RWPE2 (cell line): ENCODE measurements at regions not wholly inside any gene's neighbourhood (a gene's known extent, or its start where the extent isn't known, plus 50 kb on each side); places are given as distances from the start of the nearest gene placed in this dataset.

Experiments used
- ATAC-seq: fragments of 200-7000 bp; cut with Tn5 transposase; 3 replicates; pipeline ENCODE4 v1.9.1; 2021; ENCODE audit warnings: low read depth
- DNase-seq: peaks from one replicate; pipeline ENCODE4 v3.0.0-alpha.2; 2020; ENCODE audit warnings: low spot score
- H3K27ac ChIP-seq: fragments of 450-650 bp; 2 replicates; pipeline ENCODE4 v1.5.1; 2017; ENCODE audit warnings: mild to moderate bottlenecking; ENCODE audit not compliant: poor library complexity, severe bottlenecking
- H3K27me3 ChIP-seq: fragments of 250-450 bp; sonication (Bioruptor Pico); 2 replicates; pipeline ENCODE4 v1.5.1; 2021; ENCODE audit warnings: mild to moderate bottlenecking, moderate library complexity; ENCODE audit not compliant: insufficient read depth, poor library complexity, severe bottlenecking
- H3K36me3 ChIP-seq: fragments of 250-450 bp; sonication (Bioruptor Pico); 2 replicates; pipeline ENCODE4 v1.5.1; 2020; ENCODE audit warnings: low read depth, mild to moderate bottlenecking, moderate library complexity
- H3K4me1 ChIP-seq: fragments of 250-450 bp; sonication (Bioruptor Pico); 2 replicates; pipeline ENCODE4 v1.5.1; 2021; ENCODE audit warnings: mild to moderate bottlenecking, moderate library complexity; ENCODE audit not compliant: insufficient read depth, poor library complexity, severe bottlenecking
- H3K4me3 ChIP-seq: fragments of 250-450 bp; sonication (Bioruptor Pico); 2 replicates; pipeline ENCODE4 v1.5.1; 2021; ENCODE audit warnings: mild to moderate bottlenecking, moderate library complexity; ENCODE audit not compliant: severe bottlenecking
- H3K9me3 ChIP-seq: fragments of 250-450 bp; sonication (Bioruptor Pico); 2 replicates; pipeline ENCODE4 v1.5.1; 2021; ENCODE audit warnings: mild to moderate bottlenecking, moderate library complexity; ENCODE audit not compliant: severe bottlenecking
- TF ChIP-seq, protein P1 (sequence below): fragments of 450-650 bp; IDR thresholded peaks from one replicate; pipeline ENCODE4 v1.5.1; 2017; ENCODE audit warnings: mild to moderate bottlenecking, moderate library complexity; ENCODE audit not compliant: poor library complexity, severe bottlenecking

DNA sequence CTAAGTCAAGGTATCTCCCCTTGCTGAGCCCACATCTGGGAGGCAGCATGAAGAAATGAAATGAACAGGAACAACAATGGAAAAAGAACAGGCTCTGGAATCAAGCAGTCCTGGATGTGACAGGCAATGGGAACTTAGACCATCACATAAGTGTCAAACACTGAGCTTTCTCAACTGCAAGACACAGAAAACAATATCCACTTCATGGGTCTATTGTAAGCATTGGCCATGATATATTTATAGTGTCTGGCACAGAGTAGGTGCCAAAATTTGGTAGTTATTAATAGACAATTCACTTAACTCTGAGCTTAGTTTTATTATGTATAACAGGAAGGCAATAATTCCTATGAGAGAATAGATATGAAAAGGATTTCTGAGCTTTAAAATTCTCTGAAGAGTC, 64.1 kb upstream of the ATP1B1 start:
- Histone ChIP-seq H3K9me3 (no peaks in the 10 kb centered on the region), H3K4me1 (no peaks in the 10 kb centered on the region), H3K27me3 (no peaks in the 10 kb centered on the region), H3K27ac (no peak overlapping the region), H3K36me3 (no peaks in the 10 kb centered on the region), H3K4me3 (no peak overlapping the region)
- DNase-seq, result no peak
- ATAC-seq, result no peak
- TF ChIP-seq, protein P1, sequence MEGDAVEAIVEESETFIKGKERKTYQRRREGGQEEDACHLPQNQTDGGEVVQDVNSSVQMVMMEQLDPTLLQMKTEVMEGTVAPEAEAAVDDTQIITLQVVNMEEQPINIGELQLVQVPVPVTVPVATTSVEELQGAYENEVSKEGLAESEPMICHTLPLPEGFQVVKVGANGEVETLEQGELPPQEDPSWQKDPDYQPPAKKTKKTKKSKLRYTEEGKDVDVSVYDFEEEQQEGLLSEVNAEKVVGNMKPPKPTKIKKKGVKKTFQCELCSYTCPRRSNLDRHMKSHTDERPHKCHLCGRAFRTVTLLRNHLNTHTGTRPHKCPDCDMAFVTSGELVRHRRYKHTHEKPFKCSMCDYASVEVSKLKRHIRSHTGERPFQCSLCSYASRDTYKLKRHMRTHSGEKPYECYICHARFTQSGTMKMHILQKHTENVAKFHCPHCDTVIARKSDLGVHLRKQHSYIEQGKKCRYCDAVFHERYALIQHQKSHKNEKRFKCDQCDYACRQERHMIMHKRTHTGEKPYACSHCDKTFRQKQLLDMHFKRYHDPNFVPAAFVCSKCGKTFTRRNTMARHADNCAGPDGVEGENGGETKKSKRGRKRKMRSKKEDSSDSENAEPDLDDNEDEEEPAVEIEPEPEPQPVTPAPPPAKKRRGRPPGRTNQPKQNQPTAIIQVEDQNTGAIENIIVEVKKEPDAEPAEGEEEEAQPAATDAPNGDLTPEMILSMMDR, result no peak

GRCh38 chr1:169043823-169044222, 62.7 kb upstream of the ATP1B1 start:
- Histone ChIP-seq H3K4me1 (no peaks in the 10 kb centered on the region), H3K27me3 (no peaks in the 10 kb centered on the region), H3K27ac (no peak overlapping the region), H3K4me3 (no peak overlapping the region), H3K9me3 (no peaks in the 10 kb centered on the region), H3K36me3 (no peaks in the 10 kb centered on the region)
- DNase-seq (no peak), ATAC-seq (no peak)
- TF ChIP-seq, protein P1, result no peak

GRCh38 chr1:169044296-169044695, 62.2 kb upstream of the ATP1B1 start:
- H3K27ac ChIP-seq, result no peak overlapping the region
- ATAC-seq, result peak; percentile 21; the same call in 1 of the 3 replicates

DNA sequence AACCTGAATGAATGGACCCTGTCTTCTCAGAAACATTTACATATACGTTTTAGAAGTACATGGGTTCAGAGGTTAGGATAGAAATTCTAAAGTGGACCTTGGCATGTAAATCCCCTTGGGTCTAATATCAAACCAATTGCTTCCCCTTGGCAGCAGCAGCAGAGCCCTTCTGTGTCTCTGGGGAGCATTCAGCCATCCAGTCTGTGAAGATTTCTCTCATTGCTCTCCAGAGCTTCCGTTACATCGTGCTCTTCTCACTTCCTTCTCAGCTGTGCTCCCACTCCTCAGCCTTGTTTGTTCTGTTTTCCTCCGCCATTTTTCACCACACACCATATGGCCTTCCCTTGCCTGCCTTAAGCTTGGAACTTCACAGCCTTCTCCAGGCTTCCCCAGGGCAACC, 61.5 kb upstream of the ATP1B1 start:
- H3K4me1 ChIP-seq, result no peaks in the 10 kb centered on the region
- no peak overlapping the region for H3K4me3 ChIP-seq
- DNase-seq, result no peak
- no peaks in the 10 kb centered on the region for H3K9me3 ChIP-seq
- no peaks in the 10 kb centered on the region for H3K27me3 ChIP-seq
- no peak overlapping the region for H3K27ac ChIP-seq
- TF ChIP-seq, protein P1, result no peak
- no peak for ATAC-seq
- H3K36me3 ChIP-seq, result no peaks in the 10 kb centered on the region

More at GRCh38 chr1:169044296-169044695, 62.2 kb upstream of the ATP1B1 start:
- no peak overlapping the region for H3K4me3 ChIP-seq
- no peaks in the 10 kb centered on the region for H3K36me3 ChIP-seq
- no peaks in the 10 kb centered on the region for H3K4me1 ChIP-seq
- TF ChIP-seq, protein P1, result no peak
- H3K27me3 ChIP-seq, result no peaks in the 10 kb centered on the region
- H3K9me3 ChIP-seq, result no peaks in the 10 kb centered on the region
- no peak for DNase-seq

GRCh38 chr1:169046671-169047070, 59.8 kb upstream of the ATP1B1 start:
- no peak overlapping the region for H3K4me3 ChIP-seq
- ATAC-seq (no peak), DNase-seq (no peak)
- H3K4me1 ChIP-seq, result no peaks in the 10 kb centered on the region
- no peaks in the 10 kb centered on the region for H3K27me3 ChIP-seq
- no peak overlapping the region for H3K27ac ChIP-seq
- no peaks in the 10 kb centered on the region for H3K36me3 ChIP-seq
- TF ChIP-seq, protein P1, result no peak
- H3K9me3 ChIP-seq, result no peaks in the 10 kb centered on the region
